ENCODE measurements at regions not wholly inside any gene's neighbourhood (a gene's known extent, or its start where the extent isn't known, plus 50 kb on each side); places are given as distances from the start of the nearest gene placed in this dataset.

GRCh38 chr10:44180321-44181168 is 204.4 kb downstream of the CXCL12 start:
- H3K27ac ChIP-seq (ENCODE audit: low read depth, low read length) = no peak overlapping the region
- H2BK12ac ChIP-seq (ENCODE audit: low read depth, low read length) = no peak overlapping the region
- H3K4me2 ChIP-seq (ENCODE audit: insufficient read depth in 1 of 2, low read depth in 2 of 2, low read length in 2 of 2) = no peak overlapping the region
- H3K27me3 ChIP-seq (replicated peaks in 1 of 4; ENCODE audit: control insufficient read depth in 3 of 4, extremely low read depth in 1 of 4, insufficient read depth in 3 of 4, low read length in 3 of 4) = no peaks in the 10 kb centered on the region
- H3K4ac ChIP-seq (replicated peaks; ENCODE audit: insufficient read length, low read depth, low read length) = no peak overlapping the region
- H3K36me3 ChIP-seq (ENCODE audit: control insufficient read depth in 2 of 4, insufficient read depth in 4 of 4, low read length in 3 of 4) = no peaks in the 10 kb centered on the region
- CTCF ChIA-PET (ENCODE audit: partially characterized antibody) = interaction anchor here (0.6 to 0.8 kb wide), 2 partner anchors 16 to 324 kb away, joined by 4 read pairs; no protein-coding TSS in a partner anchor
- H3K14ac ChIP-seq (ENCODE audit: insufficient read length) = no peak overlapping the region
- H3K79me2 ChIP-seq (ENCODE audit: control insufficient read depth in 1 of 2, insufficient read depth in 2 of 2, low read length in 2 of 2) = no peaks in the 10 kb centered on the region
- H2AK5ac ChIP-seq (ENCODE audit: low read depth, low read length) = no peak overlapping the region
- no peak overlapping the region for H3K56ac ChIP-seq (replicated peaks; ENCODE audit: insufficient read length, low read depth, low read length)
- H3K18ac ChIP-seq (ENCODE audit: extremely low read depth, low read length) = no peak overlapping the region
- peaks cover 0 to 3% (median 0%) of the 10 kb centered on the region in 4 experiments; a peak in 1 of 7 replicates for H3K4me1 ChIP-seq (replicated peaks in 1 of 4; ENCODE audit: control insufficient read depth in 3 of 4, insufficient read depth in 4 of 4, low read length in 3 of 4)
- DNase-seq (ENCODE audit: low read depth in 1 of 2, low spot score in 2 of 2) (no peak), FAIRE-seq (no peak)
- H2BK15ac ChIP-seq (ENCODE audit: low read length) = no peak overlapping the region
- no peak overlapping the region for H2BK20ac ChIP-seq (ENCODE audit: low read length)
- H3K9me3 ChIP-seq (ENCODE audit: insufficient read depth in 2 of 2, low read depth in 1 of 2, low read length in 1 of 2) = no peaks in the 10 kb centered on the region
- POLR2A ChIA-PET (ENCODE audit: partially characterized antibody) = no interaction called here
- no peak overlapping the region for H3K23ac ChIP-seq (ENCODE audit: insufficient read length)
- H4K91ac ChIP-seq (replicated peaks; ENCODE audit: insufficient read length, low read length) = no peak overlapping the region
- no peak overlapping the region for H3K4me3 ChIP-seq (ENCODE audit: extremely low read depth in 1 of 4, insufficient read depth in 2 of 4, low read depth in 3 of 4, low read length in 4 of 4)
- H3K79me1 ChIP-seq (ENCODE audit: low read depth, low read length) = no peaks in the 10 kb centered on the region
- H4K5ac ChIP-seq (ENCODE audit: insufficient read length, low read depth, low read length) = no peak overlapping the region
- no peak overlapping the region for H2BK5ac ChIP-seq (ENCODE audit: low read depth, low read length)
- no peak overlapping the region for H2BK120ac ChIP-seq (replicated peaks; ENCODE audit: low read depth, low read length)
- H4K20me1 ChIP-seq (replicated peaks in 1 of 2; ENCODE audit: control insufficient read depth in 1 of 2, insufficient read depth in 2 of 2, low read length in 2 of 2) = no peaks in the 10 kb centered on the region
- no peak overlapping the region for H2AFZ ChIP-seq (ENCODE audit: low read length)
- 86% methylated on average over 10 of the region's 10 CpGs; no CpG with 5 or more reads in 1 of the 2 experiments for WGBS, 2 experiments (ENCODE audit: extremely low coverage in 1 of 2, insufficient coverage in 1 of 2, insufficient read length in 1 of 2, insufficient replicate concordance in 2 of 2, low coverage in 1 of 2, low lambda C conversion rate in 2 of 2, missing lambda C conversion rate in 1 of 2)
- H4K8ac ChIP-seq (ENCODE audit: extremely low read depth, insufficient read depth, low read length) = no peak overlapping the region
- no peaks in the 10 kb centered on the region for H3K23me2 ChIP-seq (ENCODE audit: low read depth, low read length)
- H3K9ac ChIP-seq (replicated peaks in 1 of 4; ENCODE audit: extremely low read depth in 1 of 4, low read depth in 3 of 4, low read length in 3 of 4) = no peak overlapping the region
- TF ChIP-seq CREB1 (IDR thresholded peaks at IDR 0.05) = no peak
- TF ChIP-seq SRF (IDR thresholded peaks at IDR 0.05; ENCODE audit: low read depth, low read length) = no peak
- no peak for TF ChIP-seq EP300 (IDR thresholded peaks at IDR 0.05; ENCODE audit: borderline replicate concordance in 1 of 2, low read depth in 2 of 2, low read length in 2 of 2)
- TF ChIP-seq BRCA1 (IDR thresholded peaks at IDR 0.05; ENCODE audit: low read depth, low read length) = no peak
- TF ChIP-seq CHD1 (IDR thresholded peaks at IDR 0.05; ENCODE audit: low read depth, low read length) = no peak
- no peak for TF ChIP-seq MAX (IDR thresholded peaks at IDR 0.05)
- TF ChIP-seq RBBP5 (IDR thresholded peaks at IDR 0.05; ENCODE audit: borderline replicate concordance, low read depth, low read length) = no peak

All from H1 (cell line).